Large intestine (tissue), 3 donors: ENCODE measurements at regions not wholly inside any gene's neighbourhood (a gene's known extent, or its start where the extent isn't known, plus 50 kb on each side); places are given as distances from the start of the nearest gene placed in this dataset.

Source experiments
- DNase-seq, 2 donors: peaks; one replicate each; pipeline versions ENCODE4 v3.0.0 to v3.0.0-alpha.2; 2013
- H3K27ac ChIP-seq: one replicate; pipeline ENCODE4 v1.5.1; 2013; ENCODE audit warnings: low read length
- H3K27me3 ChIP-seq: 2 replicates; pipeline ENCODE4 v1.6.1; 2013; ENCODE audit warnings: low read length; ENCODE audit not compliant: control insufficient read depth, insufficient read depth
- H3K36me3 ChIP-seq: 2 replicates; pipeline ENCODE4 v1.6.1; 2013; ENCODE audit warnings: low read length; ENCODE audit not compliant: control insufficient read depth, insufficient read depth
- H3K4me1 ChIP-seq: one replicate; pipeline ENCODE4 v1.6.1; 2013; ENCODE audit warnings: low read length; ENCODE audit not compliant: control insufficient read depth, insufficient read depth
- H3K4me3 ChIP-seq: one replicate; pipeline ENCODE4 v1.5.1; 2013; ENCODE audit warnings: low read length
- H3K9me3 ChIP-seq: one replicate; pipeline ENCODE4 v1.6.1; 2013; ENCODE audit warnings: mild to moderate bottlenecking, low read depth, low read length, moderate library complexity; ENCODE audit not compliant: control insufficient read depth
- WGBS: methylation state at CpG from one replicate; pipeline ENCODE4 v1.1.5; 2013; ENCODE audit warnings: low lambda C conversion rate; ENCODE audit not compliant: insufficient coverage; 5-methylcytosine and 5-hydroxymethylcytosine counted together

GRCh38 chr1:177811429-177811828 lies 158.4 kb downstream of the SEC16B start:
- no peaks in the 10 kb centered on the region for H3K36me3 ChIP-seq
- no peak overlapping the region for H3K27ac ChIP-seq
- DNase-seq: no peak
- 67% methylated on average over 3 of the region's 5 CpGs for WGBS
- no peak overlapping the region for H3K4me3 ChIP-seq
- H3K4me1 ChIP-seq: peaks cover 5% of the 10 kb centered on the region
- no peaks in the 10 kb centered on the region for H3K27me3 ChIP-seq
- H3K9me3 ChIP-seq: peaks cover 6% of the 10 kb centered on the region

DNA sequence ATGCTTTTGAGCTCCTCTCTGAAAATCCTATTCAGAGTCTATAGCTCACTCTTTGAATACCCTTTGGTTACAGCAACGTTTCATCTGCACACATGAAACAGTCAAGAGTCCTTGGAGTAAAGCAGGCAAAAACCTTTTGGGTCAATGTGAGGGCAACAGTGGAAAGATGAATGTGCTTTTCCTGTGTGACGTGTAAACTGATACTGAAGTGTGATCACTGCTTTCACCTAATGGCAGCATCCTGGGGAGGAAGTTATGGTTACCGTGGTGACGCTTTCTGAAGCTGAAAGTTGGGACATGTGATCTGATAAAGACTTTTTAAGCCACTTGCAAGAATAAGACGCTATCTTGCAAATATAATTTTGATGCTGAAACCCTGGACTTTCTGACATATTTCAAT lies 160.0 kb downstream of the SEC16B start:
- no peak for DNase-seq
- Histone ChIP-seq H3K27ac (no peak overlapping the region), H3K4me3 (no peak overlapping the region), H3K36me3 (no peaks in the 10 kb centered on the region), H3K27me3 (no peaks in the 10 kb centered on the region), H3K4me1 (peaks cover 2% of the 10 kb centered on the region), H3K9me3 (no peaks in the 10 kb centered on the region)
- WGBS: no CpG with 5 or more reads among the region's 5 CpGs

- no peaks in the 10 kb centered on the region for H3K36me3 ChIP-seq
- WGBS: no CpG with 5 or more reads among the region's 2 CpGs
- DNase-seq: no peak
These were observed 167.6 kb downstream of the SEC16B start for GRCh38 chr1:177802304-177802703.

DNA sequence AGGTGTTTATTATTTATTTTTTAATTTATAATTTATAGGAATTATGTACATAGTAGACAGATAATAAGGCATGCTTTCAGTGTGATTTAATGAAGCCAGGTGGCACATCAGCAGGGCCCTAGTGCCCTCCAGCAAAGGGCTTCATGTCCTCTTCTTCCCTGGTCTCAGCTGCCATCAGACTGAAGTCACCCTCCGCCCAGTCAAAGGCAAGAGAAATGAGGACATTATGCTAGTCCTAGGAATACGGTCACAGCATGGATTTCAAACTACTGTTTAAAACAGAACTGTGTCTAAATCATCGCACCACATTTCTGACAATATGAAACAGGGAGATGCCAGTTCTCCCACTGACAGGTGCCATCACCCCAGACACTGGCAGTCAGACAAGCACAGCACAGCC lies 168.1 kb downstream of the SEC16B start:
- no peaks in the 10 kb centered on the region for H3K9me3 ChIP-seq
- H3K4me3 ChIP-seq: no peak overlapping the region
- no peaks in the 10 kb centered on the region for H3K4me1 ChIP-seq
- no CpG with 5 or more reads among the region's 3 CpGs for WGBS
- H3K27me3 ChIP-seq: no peaks in the 10 kb centered on the region
- H3K27ac ChIP-seq: no peak overlapping the region
- no peak for DNase-seq
- H3K36me3 ChIP-seq: no peaks in the 10 kb centered on the region

More at GRCh38 chr1:177802304-177802703, 167.6 kb downstream of the SEC16B start:
- no peaks in the 10 kb centered on the region for H3K27me3 ChIP-seq
- no peaks in the 10 kb centered on the region for H3K9me3 ChIP-seq
- no peaks in the 10 kb centered on the region for H3K4me1 ChIP-seq
- no peak overlapping the region for H3K27ac ChIP-seq
- H3K4me3 ChIP-seq: no peak overlapping the region

DNA sequence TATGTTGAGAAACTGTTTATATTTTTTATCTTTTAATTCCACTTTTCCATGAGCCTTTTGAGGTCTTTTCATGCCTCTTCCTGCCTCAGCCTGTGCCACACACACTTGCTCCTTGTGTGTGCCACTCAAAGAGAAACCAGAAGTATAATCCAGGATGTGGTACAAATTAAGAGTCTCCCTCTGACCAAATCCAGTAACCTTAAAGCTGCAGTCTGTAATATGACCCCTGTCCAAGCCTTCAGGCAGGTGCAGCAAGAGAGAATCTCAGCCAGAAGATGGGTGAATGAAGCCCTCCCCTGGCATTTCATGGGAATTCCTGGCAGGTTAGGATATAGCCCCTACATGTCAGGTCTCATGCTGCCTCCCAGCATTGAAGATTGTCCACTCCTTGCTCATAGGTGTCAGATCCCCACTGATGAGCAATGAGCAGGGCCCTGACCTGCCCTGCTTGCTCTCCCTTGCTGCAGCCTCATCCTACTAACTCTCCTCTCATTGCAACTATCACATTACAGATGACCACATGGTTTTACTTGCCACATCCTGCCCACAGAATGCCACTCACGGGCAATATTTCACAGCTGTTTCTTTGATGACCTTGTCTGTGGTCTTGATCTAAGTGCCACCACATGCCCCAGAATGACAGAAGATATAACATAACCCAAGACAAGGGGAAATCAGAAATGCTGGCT lies 169.3 kb downstream of the SEC16B start:
- no peaks in the 10 kb centered on the region for H3K27me3 ChIP-seq
- no peak overlapping the region for H3K4me3 ChIP-seq
- no peak for DNase-seq
- H3K27ac ChIP-seq: no peak overlapping the region
- H3K9me3 ChIP-seq: no peaks in the 10 kb centered on the region
- WGBS: no CpG with 5 or more reads among the region's 1 CpG
- no peaks in the 10 kb centered on the region for H3K4me1 ChIP-seq
- H3K36me3 ChIP-seq: no peaks in the 10 kb centered on the region

GRCh38 chr1:177799746-177800145 lies 170.1 kb downstream of the SEC16B start:
- 100% methylated on average over 2 of the region's 4 CpGs for WGBS
- no peaks in the 10 kb centered on the region for H3K27me3 ChIP-seq

GRCh38 chr1:177798614-177799013 lies 171.2 kb downstream of the SEC16B start:
- Histone ChIP-seq H3K9me3 (no peaks in the 10 kb centered on the region), H3K36me3 (no peaks in the 10 kb centered on the region), H3K4me1 (no peaks in the 10 kb centered on the region), H3K27me3 (no peaks in the 10 kb centered on the region), H3K4me3 (no peak overlapping the region), H3K27ac (no peak overlapping the region)
- DNase-seq: no peak
- WGBS: no CpG with 5 or more reads among the region's 3 CpGs

More at GRCh38 chr1:177799746-177800145, 170.1 kb downstream of the SEC16B start:
- Histone ChIP-seq H3K4me1 (no peaks in the 10 kb centered on the region), H3K9me3 (no peaks in the 10 kb centered on the region), H3K4me3 (no peak overlapping the region), H3K27ac (no peak overlapping the region), H3K36me3 (no peaks in the 10 kb centered on the region)
- no peak for DNase-seq

GRCh38 chr1:177796561-177796960 lies 173.3 kb downstream of the SEC16B start:
- no peak overlapping the region for H3K4me3 ChIP-seq
- no peak for DNase-seq
- H3K27me3 ChIP-seq: no peaks in the 10 kb centered on the region
- no peaks in the 10 kb centered on the region for H3K36me3 ChIP-seq
- no CpG with 5 or more reads among the region's 2 CpGs for WGBS
- no peaks in the 10 kb centered on the region for H3K9me3 ChIP-seq
- H3K4me1 ChIP-seq: no peaks in the 10 kb centered on the region
- no peak overlapping the region for H3K27ac ChIP-seq

- no peak for DNase-seq
- Histone ChIP-seq H3K9me3 (no peaks in the 10 kb centered on the region), H3K27me3 (no peaks in the 10 kb centered on the region), H3K4me3 (no peak overlapping the region), H3K27ac (no peak overlapping the region), H3K4me1 (no peaks in the 10 kb centered on the region), H3K36me3 (no peaks in the 10 kb centered on the region)
- WGBS: 40% methylated on average over 2 of the region's 3 CpGs
These were observed 175.4 kb downstream of the SEC16B start for GRCh38 chr1:177794376-177794991.

- no peaks in the 10 kb centered on the region for H3K27me3 ChIP-seq
- H3K36me3 ChIP-seq: no peaks in the 10 kb centered on the region
- no peak overlapping the region for H3K27ac ChIP-seq
- no peak for DNase-seq
- WGBS: no CpG with 5 or more reads among the region's 1 CpG
- no peaks in the 10 kb centered on the region for H3K9me3 ChIP-seq
- H3K4me1 ChIP-seq: no peaks in the 10 kb centered on the region
- no peak overlapping the region for H3K4me3 ChIP-seq
These were observed 176.0 kb downstream of the SEC16B start for GRCh38 chr1:177793900-177794299.

DNA sequence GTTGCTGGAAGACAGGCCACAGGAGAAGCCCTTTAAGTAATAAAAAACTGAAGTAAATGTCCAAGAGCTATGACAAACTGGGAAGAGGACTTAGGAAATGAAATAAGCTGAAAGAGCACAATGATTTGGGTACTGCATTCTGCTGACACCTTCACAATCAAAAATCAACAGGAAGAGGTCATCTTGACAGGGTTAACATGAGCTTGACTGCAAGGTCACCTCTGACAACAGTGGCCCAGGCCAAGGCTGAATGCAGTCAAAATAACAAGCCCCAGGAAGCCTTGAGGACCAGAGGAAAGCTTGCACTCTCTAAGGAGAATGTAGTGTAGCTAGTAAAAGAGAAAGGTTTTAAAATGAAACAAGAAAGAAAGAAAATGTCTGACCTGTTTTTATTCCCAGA lies 179.3 kb downstream of the SEC16B start:
- no peaks in the 10 kb centered on the region for H3K27me3 ChIP-seq
- no peak for DNase-seq
- no peaks in the 10 kb centered on the region for H3K36me3 ChIP-seq
- H3K4me1 ChIP-seq: no peaks in the 10 kb centered on the region
- H3K4me3 ChIP-seq: no peak overlapping the region
- no peak overlapping the region for H3K27ac ChIP-seq
- no peaks in the 10 kb centered on the region for H3K9me3 ChIP-seq
